Body of pancreas (tissue), 4 donors: ENCODE measurements at regions not wholly inside any gene's neighbourhood (a gene's known extent, or its start where the extent isn't known, plus 50 kb on each side); places are given as distances from the start of the nearest gene placed in this dataset.

Source experiments
- CTCF ChIP-seq, 7 experiments: fragments of 450-650 bp in 4 of 7; fragments of 200-600 bp in 3 of 7; sonication (generic) in 3 of 7; IDR thresholded peaks; one replicate each; pipeline ENCODE4 v1.5.1; 2016 to 2019; ENCODE audit warnings: antibody characterized with exemption in 7 of 7
- POLR2A ChIP-seq, 3 donors: fragments of 450-650 bp; IDR thresholded peaks; one replicate each; pipeline ENCODE4 v1.6.1; 2016; ENCODE audit warnings: antibody characterized with exemption in 3 of 3, mild to moderate bottlenecking in 2 of 3

DNA sequence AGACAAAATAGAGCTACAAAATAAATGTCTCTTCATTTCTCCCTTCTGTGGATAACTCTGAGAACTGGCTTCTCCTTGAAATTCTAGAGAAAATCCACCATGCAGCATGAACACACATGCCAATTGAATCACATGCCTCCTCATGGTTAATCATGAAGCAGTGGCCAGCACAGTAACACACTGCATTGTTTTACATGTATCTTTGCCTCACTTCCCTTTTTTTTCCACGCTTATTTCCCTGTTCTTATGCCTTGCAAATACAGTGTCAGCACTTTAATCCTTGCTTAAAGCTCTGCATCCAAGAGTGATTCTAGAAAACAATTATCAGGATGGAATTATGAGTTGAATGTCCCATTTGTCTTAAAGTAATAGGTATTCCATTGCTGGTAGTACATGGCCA is 50.3 kb upstream of the ZBTB7C start:
- TF ChIP-seq CTCF (IDR thresholded peaks at IDR 0.05), result no peak
- no peak for TF ChIP-seq POLR2A (IDR thresholded peaks at IDR 0.05)
